Mesodermal cell (in vitro differentiated cells): ENCODE measurements at regions not wholly inside any gene's neighbourhood (a gene's known extent, or its start where the extent isn't known, plus 50 kb on each side); places are given as distances from the start of the nearest gene placed in this dataset.

Experiments
- H3K27ac ChIP-seq: 2 replicates; pipeline ENCODE4 v1.7.0; 2013; ENCODE audit warnings: mild to moderate bottlenecking, low read depth, low read length, moderate library complexity; ENCODE audit not compliant: severe bottlenecking
- H3K36me3 ChIP-seq: 2 replicates; pipeline ENCODE4 v1.7.1; 2013; ENCODE audit warnings: mild to moderate bottlenecking, low read length, moderate library complexity; ENCODE audit not compliant: control insufficient read depth, insufficient read depth
- H3K4me1 ChIP-seq: one replicate; pipeline ENCODE4 v1.7.1; 2013; ENCODE audit warnings: mild to moderate bottlenecking, low read length; ENCODE audit not compliant: insufficient read depth, control insufficient read depth, poor library complexity, severe bottlenecking
- H3K4me3 ChIP-seq: 2 replicates; pipeline ENCODE4 v1.7.0; 2013; ENCODE audit warnings: low read length, control low read depth, mild to moderate bottlenecking; ENCODE audit not compliant: insufficient read depth, poor library complexity, severe bottlenecking; ENCODE audit errors: extremely low read depth
- H3K9me3 ChIP-seq: 2 replicates; pipeline ENCODE4 v1.7.1; 2013; ENCODE audit warnings: mild to moderate bottlenecking, low read length, moderate library complexity; ENCODE audit not compliant: control insufficient read depth
- WGBS, 2 experiments: methylation state at CpG; one replicate each; pipeline ENCODE4 v1.1.5; 2013; ENCODE audit warnings: missing lambda C conversion rate in 2 of 2; ENCODE audit not compliant: insufficient coverage in 2 of 2; 5-methylcytosine and 5-hydroxymethylcytosine counted together

DNA sequence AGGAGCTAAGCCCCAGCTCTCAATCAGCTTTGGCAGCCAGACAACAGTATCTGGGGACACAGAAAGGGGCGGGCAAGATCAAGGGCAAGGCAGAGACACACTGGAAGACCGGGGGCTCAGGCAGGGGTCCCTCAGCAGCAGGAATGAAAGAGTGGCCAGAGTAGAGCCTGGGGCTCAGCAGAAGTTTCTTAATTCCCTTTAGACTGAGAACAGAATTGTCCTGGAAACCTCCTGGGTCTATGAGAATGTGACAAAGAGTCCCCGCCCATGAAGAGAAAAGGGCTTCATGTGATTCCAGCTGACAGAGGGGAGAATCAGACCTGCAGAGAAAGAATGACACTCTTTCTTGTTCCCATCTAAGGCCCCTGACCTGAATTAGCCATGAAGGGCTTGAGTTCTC, 95.2 kb upstream of the CTNNB1 start:
- Histone ChIP-seq H3K36me3 (no peaks in the 10 kb centered on the region), H3K27ac (no peak overlapping the region), H3K9me3 (no peaks in the 10 kb centered on the region), H3K4me3 (no peak overlapping the region), H3K4me1 (no peaks in the 10 kb centered on the region)
- WGBS, 2 experiments = 72 to 86% methylated on average over 3 of the region's 3 CpGs

GRCh38 chr3:41106691-41107090, 92.6 kb upstream of the CTNNB1 start:
- H3K4me1 ChIP-seq = no peaks in the 10 kb centered on the region
- no peaks in the 10 kb centered on the region for H3K36me3 ChIP-seq
- no peak overlapping the region for H3K27ac ChIP-seq
- H3K4me3 ChIP-seq = no peak overlapping the region
- no CpG with 5 or more reads among the region's 2 CpGs for WGBS, 2 experiments
- no peaks in the 10 kb centered on the region for H3K9me3 ChIP-seq

GRCh38 chr3:41111011-41111410, 88.3 kb upstream of the CTNNB1 start:
- Histone ChIP-seq H3K4me1 (no peaks in the 10 kb centered on the region), H3K27ac (no peak overlapping the region), H3K4me3 (no peak overlapping the region), H3K36me3 (no peaks in the 10 kb centered on the region), H3K9me3 (no peaks in the 10 kb centered on the region)
- WGBS, 2 experiments = 70 to 94% methylated on average over 2 of the region's 2 CpGs

DNA sequence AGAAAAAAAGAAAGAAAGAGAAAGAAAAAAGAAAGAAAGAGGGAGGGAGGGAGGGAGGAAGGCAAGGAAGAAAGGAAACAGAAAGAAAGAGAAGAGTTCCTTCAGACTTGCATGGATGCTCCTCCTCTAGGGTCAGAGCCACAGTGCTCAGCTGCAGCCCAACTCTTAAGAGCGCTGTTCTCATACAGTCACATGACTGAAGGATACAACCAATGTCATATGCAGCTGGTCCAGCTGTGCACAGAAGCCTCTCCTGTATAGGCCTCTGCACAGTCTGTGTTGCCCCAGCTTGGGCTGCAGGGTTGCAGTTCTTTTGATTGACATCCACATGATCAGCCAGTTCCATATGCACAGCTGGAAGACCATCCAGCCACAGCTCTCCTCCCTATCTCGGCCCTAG, 86.8 kb upstream of the CTNNB1 start:
- WGBS, 2 experiments = 75 to 86% methylated on average over 2 of the region's 2 CpGs
- H3K36me3 ChIP-seq = no peaks in the 10 kb centered on the region

DNA sequence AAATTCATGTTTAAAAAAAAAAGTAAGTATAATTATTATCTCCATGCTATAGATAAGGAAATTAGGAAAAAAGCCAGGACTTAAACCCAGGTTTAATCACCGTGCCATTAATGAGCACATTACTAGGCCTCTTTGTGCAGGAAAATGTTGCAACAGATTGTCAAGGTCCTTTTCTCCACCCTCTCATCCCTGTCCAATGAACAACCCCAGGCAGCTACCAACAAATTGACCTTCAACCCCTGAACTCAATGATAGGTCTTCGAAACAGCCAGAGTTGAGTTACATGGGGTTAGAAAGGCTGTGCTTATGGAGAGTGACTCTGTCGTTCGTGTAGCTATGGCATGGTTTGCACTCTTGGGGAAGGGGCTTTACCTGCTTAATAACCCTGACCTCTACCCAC, 84.2 kb upstream of the CTNNB1 start:
- Histone ChIP-seq H3K4me3 (no peak overlapping the region), H3K4me1 (peaks cover 12% of the 10 kb centered on the region), H3K36me3 (no peaks in the 10 kb centered on the region), H3K9me3 (no peaks in the 10 kb centered on the region), H3K27ac (no peak overlapping the region)
- WGBS, 2 experiments = 100% methylated on average over 1 to 2 of the region's 4 CpGs

More for the DNA sequence above, 86.8 kb upstream of the CTNNB1 start:
- Histone ChIP-seq H3K27ac (no peak overlapping the region), H3K4me3 (no peak overlapping the region), H3K4me1 (peaks cover 3% of the 10 kb centered on the region), H3K9me3 (no peaks in the 10 kb centered on the region)

DNA sequence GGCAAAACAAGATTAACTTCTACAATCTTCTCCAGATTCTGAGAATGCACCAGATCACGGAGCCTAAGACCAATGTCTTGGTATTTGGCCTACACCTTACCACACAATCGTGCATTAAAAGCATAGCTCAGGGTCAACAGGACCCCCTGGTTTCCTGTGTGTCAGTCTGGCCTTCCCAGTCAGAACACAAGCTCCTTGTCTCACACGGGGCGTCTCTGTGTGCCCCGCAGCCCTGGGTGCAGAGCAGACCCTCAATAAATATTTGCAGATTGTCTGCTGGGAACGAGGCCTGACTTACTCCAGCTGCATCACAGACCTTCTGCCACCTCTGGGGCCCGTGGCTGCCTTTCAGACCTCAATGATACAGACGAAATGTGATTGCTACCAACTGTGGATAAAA, 82.5 kb upstream of the CTNNB1 start:
- no peaks in the 10 kb centered on the region for H3K9me3 ChIP-seq
- H3K27ac ChIP-seq = no peak overlapping the region
- 94 to 98% methylated on average over 6 to 8 of the region's 8 CpGs for WGBS, 2 experiments
- no peaks in the 10 kb centered on the region for H3K36me3 ChIP-seq
- H3K4me3 ChIP-seq = no peak overlapping the region
- H3K4me1 ChIP-seq = peaks cover 12% of the 10 kb centered on the region

- Histone ChIP-seq H3K9me3 (no peaks in the 10 kb centered on the region), H3K4me3 (no peak overlapping the region), H3K36me3 (no peaks in the 10 kb centered on the region), H3K4me1 (peaks cover 12% of the 10 kb centered on the region), H3K27ac (no peak overlapping the region)
- 94 to 95% methylated on average over 10 of the region's 15 CpGs for WGBS, 2 experiments
Observed at GRCh38 chr3:41117398-41117870, 81.9 kb upstream of the CTNNB1 start.

DNA sequence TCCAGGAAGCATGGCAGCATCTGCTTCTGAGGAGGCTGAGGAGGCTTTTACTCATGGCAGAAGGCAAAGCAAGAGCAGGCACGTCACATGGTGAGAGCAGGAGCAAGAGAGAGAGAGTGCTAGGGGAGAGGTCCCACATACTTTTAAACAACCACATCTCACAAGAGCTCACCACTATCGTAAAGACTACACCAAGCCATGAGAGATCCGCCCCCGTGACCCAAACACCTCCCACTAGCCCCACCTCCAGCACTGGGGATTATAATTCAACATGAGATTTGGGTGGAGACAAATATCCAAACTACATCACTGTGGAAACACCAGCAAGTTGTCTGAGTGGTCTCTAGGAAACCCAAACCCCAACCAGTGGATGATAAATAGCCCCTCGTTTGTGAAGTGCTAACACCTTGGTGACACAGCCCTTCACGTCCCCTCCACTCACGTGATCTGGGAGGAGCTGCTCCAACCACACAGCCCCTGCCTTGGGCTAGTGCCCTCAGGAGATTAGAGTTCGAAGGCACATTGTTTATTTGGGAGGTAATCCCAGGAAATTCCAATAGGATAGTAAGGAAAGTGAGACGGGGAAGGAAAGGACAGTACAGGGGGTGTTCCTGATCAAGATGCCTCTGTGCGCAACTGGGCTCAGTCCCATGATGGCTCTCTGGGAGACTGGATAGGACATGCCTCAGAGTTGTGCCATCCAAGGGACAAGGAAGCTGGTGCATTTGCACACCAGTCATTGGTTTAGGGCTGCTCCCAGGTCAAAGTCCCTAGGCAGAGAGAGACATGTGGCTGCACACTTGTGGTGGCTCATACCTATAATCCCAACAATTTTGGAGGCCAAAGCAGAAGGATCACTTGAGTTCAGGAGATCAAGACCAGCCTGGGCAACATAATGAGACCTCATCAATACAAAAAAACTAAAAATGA, 80.6 kb upstream of the CTNNB1 start:
- Histone ChIP-seq H3K9me3 (no peaks in the 10 kb centered on the region), H3K4me3 (no peak overlapping the region), H3K27ac (no peak overlapping the region), H3K36me3 (no peaks in the 10 kb centered on the region), H3K4me1 (peaks cover 12% of the 10 kb centered on the region)
- WGBS, 2 experiments = 95 to 98% methylated on average over 5 to 6 of the region's 10 CpGs

- Histone ChIP-seq H3K4me3 (no peak overlapping the region), H3K36me3 (no peaks in the 10 kb centered on the region), H3K4me1 (peaks cover 12% of the 10 kb centered on the region), H3K27ac (no peak overlapping the region), H3K9me3 (no peaks in the 10 kb centered on the region)
- 22 to 49% methylated on average over 3 to 6 of the region's 7 CpGs for WGBS, 2 experiments
Observed at GRCh38 chr3:41120460-41120859, 78.8 kb upstream of the CTNNB1 start.

DNA sequence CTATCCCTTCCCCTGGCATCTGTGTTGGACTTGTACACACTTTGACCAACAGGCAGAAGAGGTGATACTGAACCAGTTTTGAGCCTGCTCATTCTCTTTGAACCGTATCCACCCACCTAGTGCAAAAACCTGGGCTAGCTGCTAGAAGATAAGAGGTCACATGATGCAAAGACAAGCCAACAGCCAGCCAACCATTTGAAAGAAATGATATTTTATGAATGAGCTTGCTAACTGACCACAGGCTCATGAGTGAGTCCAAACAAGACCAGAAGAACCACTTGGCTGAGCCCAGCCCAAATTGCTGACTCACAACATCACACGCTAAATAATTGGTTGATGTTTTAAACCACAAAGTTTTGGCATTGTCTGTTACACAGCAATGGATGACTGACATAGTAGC, 74.0 kb upstream of the CTNNB1 start:
- peaks cover 5% of the 10 kb centered on the region for H3K9me3 ChIP-seq
- no peak overlapping the region for H3K27ac ChIP-seq
- WGBS, 2 experiments = 83 to 100% methylated on average over 1 of the region's 2 CpGs
- H3K4me1 ChIP-seq = no peaks in the 10 kb centered on the region
- no peaks in the 10 kb centered on the region for H3K36me3 ChIP-seq
- H3K4me3 ChIP-seq = no peak overlapping the region

GRCh38 chr3:41126472-41126871, 72.8 kb upstream of the CTNNB1 start:
- Histone ChIP-seq H3K27ac (no peak overlapping the region), H3K4me3 (no peak overlapping the region), H3K9me3 (peaks cover 5% of the 10 kb centered on the region), H3K4me1 (no peaks in the 10 kb centered on the region), H3K36me3 (no peaks in the 10 kb centered on the region)
- 94 to 98% methylated on average over 3 to 4 of the region's 4 CpGs for WGBS, 2 experiments
